ENCODE measurements at regions not wholly inside any gene's neighbourhood (a gene's known extent, or its start where the extent isn't known, plus 50 kb on each side); places are given as distances from the start of the nearest gene placed in this dataset.

- TF ChIP-seq REST (IDR thresholded peaks at IDR 0.05; ENCODE audit: insufficient replicate concordance, low read depth) (no peak), CTCF (IDR thresholded peaks at IDR 0.05; ENCODE audit: insufficient read depth, low read length) (no peak)
Observed at GRCh38 chr4:43089730-43090129, 197.2 kb downstream of the GRXCR1 start.
